GM19467 (cell line): ENCODE measurements at regions not wholly inside any gene's neighbourhood (a gene's known extent, or its start where the extent isn't known, plus 50 kb on each side); places are given as distances from the start of the nearest gene placed in this dataset.

ENCODE experiments used
- ATAC-seq: cut with Tn5 transposase; IDR thresholded peaks from one replicate; pipeline ENCODE4 v1.9.1; 2021; ENCODE audit warnings: mild to moderate bottlenecking, moderate library complexity; ENCODE audit not compliant: unreplicated experiment

GRCh38 chr20:4095639-4096038, 53.0 kb upstream of the SMOX start:
- no peak for ATAC-seq

GRCh38 chr20:4091490-4092479, 56.8 kb upstream of the SMOX start:
- no peak for ATAC-seq

- ATAC-seq = no peak
These were observed 57.7 kb upstream of the SMOX start for GRCh38 chr20:4090756-4091489.

GRCh38 chr20:4089756-4090487, 58.7 kb upstream of the SMOX start:
- ATAC-seq = no peak

- ATAC-seq = no peak
These were observed 59.9 kb upstream of the SMOX start for GRCh38 chr20:4088766-4089165.

GRCh38 chr20:4087923-4088322, 60.7 kb upstream of the SMOX start:
- no peak for ATAC-seq

- no peak for ATAC-seq
These were observed 61.6 kb upstream of the SMOX start for GRCh38 chr20:4086771-4087687.

GRCh38 chr20:4084721-4085120, 63.9 kb upstream of the SMOX start:
- no peak for ATAC-seq

GRCh38 chr20:4084096-4084495, 64.5 kb upstream of the SMOX start:
- ATAC-seq = no peak

- no peak for ATAC-seq
These were observed 65.3 kb upstream of the SMOX start for GRCh38 chr20:4083098-4083865.

GRCh38 chr20:4082406-4083097, 66.1 kb upstream of the SMOX start:
- ATAC-seq = peak; percentile 65

GRCh38 chr20:4081421-4081820, 66.1 kb upstream of the RNF24 start:
- ATAC-seq = no peak

GRCh38 chr20:4076671-4077070, 61.3 kb upstream of the RNF24 start:
- no peak for ATAC-seq

- no peak for ATAC-seq
These were observed 60.7 kb upstream of the RNF24 start for GRCh38 chr20:4076033-4076432.

- no peak for ATAC-seq
These were observed 59.6 kb upstream of the RNF24 start for GRCh38 chr20:4074877-4075455.

GRCh38 chr20:4073852-4074741, 58.7 kb upstream of the RNF24 start:
- no peak for ATAC-seq

GRCh38 chr20:4071178-4071693, 55.9 kb upstream of the RNF24 start:
- ATAC-seq = no peak
